Type B pancreatic cell (in vitro differentiated cells): ENCODE measurements at regions not wholly inside any gene's neighbourhood (a gene's known extent, or its start where the extent isn't known, plus 50 kb on each side); places are given as distances from the start of the nearest gene placed in this dataset.

Experiments
- DNase-seq: peaks from one replicate; pipeline ENCODE4 v3.0.0; 2021; ENCODE audit warnings: mixed read lengths; ENCODE audit not compliant: unreplicated experiment; ENCODE audit errors: extremely low spot score
- H3K27ac Mint-ChIP-seq: 2 replicates; pipeline ENCODE4 v1.8.0; 2021; ENCODE audit warnings: mild to moderate bottlenecking, mixed read lengths
- H3K27me3 Mint-ChIP-seq: 2 replicates; pipeline ENCODE4 v1.8.0; 2021; ENCODE audit warnings: mixed read lengths
- H3K36me3 Mint-ChIP-seq: 2 replicates; pipeline ENCODE4 v1.8.0; 2021; ENCODE audit warnings: mixed read lengths
- H3K4me1 Mint-ChIP-seq: one replicate; pipeline ENCODE4 v1.8.0; 2021; ENCODE audit warnings: mixed read lengths; ENCODE audit not compliant: unreplicated experiment
- H3K4me3 Mint-ChIP-seq: 2 replicates; pipeline ENCODE4 v1.8.0; 2021; ENCODE audit warnings: mild to moderate bottlenecking, mixed read lengths
- H3K9me3 Mint-ChIP-seq: 2 replicates; pipeline ENCODE4 v1.8.0; 2021; ENCODE audit warnings: mixed read lengths
- TF ChIP-seq, protein P1 (sequence below): fragments of 200-600 bp; sonication (generic); conservative IDR thresholded peaks from 2 replicates; pipeline ENCODE4 v1.5.0; 2021; ENCODE audit warnings: antibody characterized with exemption, mild to moderate bottlenecking

DNA sequence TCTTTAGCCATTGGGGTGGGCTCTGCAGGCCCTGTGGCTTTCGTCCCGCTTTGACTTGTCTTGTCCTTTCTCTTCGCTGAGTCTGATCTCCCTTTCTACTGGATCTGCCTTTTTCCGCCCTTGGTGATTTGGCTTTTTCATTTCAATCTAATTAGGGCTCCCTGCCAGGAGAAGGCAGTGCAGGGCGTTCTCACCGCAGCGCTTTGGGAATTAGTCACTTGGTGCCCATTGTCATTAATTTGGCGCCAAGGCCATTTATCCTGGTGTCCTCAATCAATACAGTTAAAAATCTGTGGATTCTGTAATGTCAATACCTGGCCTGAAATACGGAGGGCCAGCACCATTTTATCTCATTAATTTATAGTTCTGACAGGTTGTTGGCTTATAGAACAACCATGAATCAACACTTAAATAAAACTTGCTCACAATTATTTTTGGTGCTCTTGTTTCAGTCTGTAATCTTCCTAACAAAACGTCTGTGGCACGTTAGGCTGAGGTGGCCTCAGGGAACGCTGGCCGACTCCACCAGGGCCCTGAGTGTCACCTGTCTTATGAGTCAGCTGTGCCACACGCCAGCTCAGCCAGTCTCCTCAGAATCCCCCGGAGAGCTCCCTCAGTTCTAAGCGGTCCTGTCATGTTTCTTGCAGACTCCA, 115.7 kb downstream of the BEGAIN start:
- TF ChIP-seq, protein P1, sequence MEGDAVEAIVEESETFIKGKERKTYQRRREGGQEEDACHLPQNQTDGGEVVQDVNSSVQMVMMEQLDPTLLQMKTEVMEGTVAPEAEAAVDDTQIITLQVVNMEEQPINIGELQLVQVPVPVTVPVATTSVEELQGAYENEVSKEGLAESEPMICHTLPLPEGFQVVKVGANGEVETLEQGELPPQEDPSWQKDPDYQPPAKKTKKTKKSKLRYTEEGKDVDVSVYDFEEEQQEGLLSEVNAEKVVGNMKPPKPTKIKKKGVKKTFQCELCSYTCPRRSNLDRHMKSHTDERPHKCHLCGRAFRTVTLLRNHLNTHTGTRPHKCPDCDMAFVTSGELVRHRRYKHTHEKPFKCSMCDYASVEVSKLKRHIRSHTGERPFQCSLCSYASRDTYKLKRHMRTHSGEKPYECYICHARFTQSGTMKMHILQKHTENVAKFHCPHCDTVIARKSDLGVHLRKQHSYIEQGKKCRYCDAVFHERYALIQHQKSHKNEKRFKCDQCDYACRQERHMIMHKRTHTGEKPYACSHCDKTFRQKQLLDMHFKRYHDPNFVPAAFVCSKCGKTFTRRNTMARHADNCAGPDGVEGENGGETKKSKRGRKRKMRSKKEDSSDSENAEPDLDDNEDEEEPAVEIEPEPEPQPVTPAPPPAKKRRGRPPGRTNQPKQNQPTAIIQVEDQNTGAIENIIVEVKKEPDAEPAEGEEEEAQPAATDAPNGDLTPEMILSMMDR, result no peak
- H3K9me3 Mint-ChIP-seq, result no peaks in the 10 kb centered on the region
- peaks cover 12% of the 10 kb centered on the region for H3K4me1 Mint-ChIP-seq
- no peak overlapping the region for H3K27ac Mint-ChIP-seq
- H3K36me3 Mint-ChIP-seq, result peaks cover 4% of the 10 kb centered on the region
- no peaks in the 10 kb centered on the region for H3K27me3 Mint-ChIP-seq
- no peak for DNase-seq
- no peak overlapping the region for H3K4me3 Mint-ChIP-seq

DNA sequence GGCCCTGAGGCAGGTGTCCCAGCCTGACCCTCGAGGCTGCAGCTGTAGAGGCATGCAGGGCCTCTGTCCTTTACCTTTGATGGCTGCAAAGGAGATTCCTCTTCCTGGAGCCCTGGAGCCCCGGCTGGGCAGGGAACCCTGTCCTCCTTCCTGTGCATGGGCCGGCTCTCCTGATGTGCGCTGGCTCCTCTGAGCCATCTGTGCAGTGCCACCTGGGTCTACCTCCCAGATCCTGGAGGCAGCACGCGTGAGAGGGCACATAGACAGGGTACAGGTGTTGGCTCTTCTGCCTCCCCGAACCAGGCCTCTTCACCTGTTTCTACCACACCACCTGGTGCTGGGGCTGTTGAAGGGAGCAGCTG, 115.1 kb downstream of the BEGAIN start:
- no peak overlapping the region for H3K27ac Mint-ChIP-seq
- TF ChIP-seq, protein P1, result no peak
- H3K4me1 Mint-ChIP-seq, result peaks cover 17% of the 10 kb centered on the region

DNA sequence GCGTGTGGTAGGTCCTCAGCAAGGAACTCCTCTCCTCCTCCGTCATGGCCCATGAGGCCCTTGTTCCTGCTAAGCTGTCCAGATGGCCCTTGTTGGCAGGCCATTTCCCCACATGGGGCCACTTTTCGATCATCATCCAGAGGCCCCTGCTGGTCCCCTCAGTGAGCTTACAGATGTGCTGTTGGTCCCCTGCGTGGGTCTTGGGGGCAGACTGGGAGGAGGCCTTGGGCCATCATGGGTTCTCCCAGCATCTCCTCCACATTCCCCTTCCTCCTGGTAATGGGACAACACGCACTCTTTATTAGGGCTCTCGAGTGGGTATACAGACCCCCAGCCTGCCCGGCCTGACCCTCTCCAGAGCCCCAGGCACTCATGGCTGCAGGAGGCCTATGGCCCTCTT, 114.7 kb downstream of the BEGAIN start:
- peaks cover 4% of the 10 kb centered on the region for H3K36me3 Mint-ChIP-seq
- peaks cover 20% of the 10 kb centered on the region for H3K4me1 Mint-ChIP-seq
- no peak overlapping the region for H3K4me3 Mint-ChIP-seq
- no peaks in the 10 kb centered on the region for H3K9me3 Mint-ChIP-seq
- no peak for DNase-seq
- TF ChIP-seq, protein P1, result no peak
- no peak overlapping the region for H3K27ac Mint-ChIP-seq
- no peaks in the 10 kb centered on the region for H3K27me3 Mint-ChIP-seq

More for the DNA sequence above, 115.1 kb downstream of the BEGAIN start:
- no peak overlapping the region for H3K4me3 Mint-ChIP-seq
- no peaks in the 10 kb centered on the region for H3K9me3 Mint-ChIP-seq
- no peaks in the 10 kb centered on the region for H3K27me3 Mint-ChIP-seq
- no peak for DNase-seq
- H3K36me3 Mint-ChIP-seq, result peaks cover 4% of the 10 kb centered on the region

DNA sequence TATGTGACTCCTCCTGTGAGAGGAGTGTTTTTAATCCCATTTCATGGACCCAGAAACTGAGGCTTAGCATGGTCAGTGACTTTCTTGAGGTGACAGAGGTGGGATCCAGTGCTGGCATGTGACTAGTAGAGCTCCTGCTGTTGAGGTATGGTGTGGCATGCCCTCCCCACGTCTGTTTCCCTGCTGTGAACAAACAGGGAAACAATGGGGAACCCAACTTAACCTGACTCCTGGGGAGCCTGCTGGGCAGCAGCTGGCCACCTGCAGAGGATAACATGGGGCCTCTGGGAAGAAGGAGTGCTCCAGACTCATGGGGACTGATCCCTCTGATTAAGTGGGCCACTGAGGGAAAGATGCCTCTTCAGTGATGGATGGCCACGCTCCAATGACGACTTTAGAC, 114.0 kb downstream of the BEGAIN start:
- TF ChIP-seq, protein P1, result no peak
- no peaks in the 10 kb centered on the region for H3K9me3 Mint-ChIP-seq
- no peaks in the 10 kb centered on the region for H3K27me3 Mint-ChIP-seq
- H3K4me1 Mint-ChIP-seq, result peaks cover 20% of the 10 kb centered on the region
- H3K36me3 Mint-ChIP-seq, result peaks cover 4% of the 10 kb centered on the region
- no peak for DNase-seq
- H3K27ac Mint-ChIP-seq, result no peak overlapping the region
- H3K4me3 Mint-ChIP-seq, result no peak overlapping the region

DNA sequence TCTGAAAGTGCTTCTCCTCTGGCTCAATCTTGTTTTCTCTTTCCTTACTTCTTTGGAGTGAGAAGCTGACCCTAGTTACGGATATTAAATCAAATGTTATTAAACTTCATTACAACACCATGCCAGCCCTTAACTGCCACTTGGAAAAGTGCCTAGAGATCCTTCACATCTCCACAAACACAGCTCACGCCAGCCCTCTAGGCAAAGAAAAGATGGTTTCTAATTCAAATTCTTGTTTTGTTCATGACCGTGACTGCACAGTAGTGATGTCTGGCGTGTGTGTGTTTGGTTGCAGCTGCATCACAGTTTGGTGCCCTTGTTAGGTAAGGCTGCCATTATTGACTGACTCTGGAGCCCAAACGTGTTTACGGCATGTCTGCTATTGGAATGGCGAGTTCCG, 113.0 kb downstream of the BEGAIN start:
- Mint-ChIP-seq H3K36me3 (peaks cover 4% of the 10 kb centered on the region), H3K27me3 (no peaks in the 10 kb centered on the region), H3K4me3 (no peak overlapping the region), H3K27ac (no peak overlapping the region), H3K9me3 (no peaks in the 10 kb centered on the region), H3K4me1 (peaks cover 20% of the 10 kb centered on the region)
- TF ChIP-seq, protein P1, result no peak
- DNase-seq, result no peak

DNA sequence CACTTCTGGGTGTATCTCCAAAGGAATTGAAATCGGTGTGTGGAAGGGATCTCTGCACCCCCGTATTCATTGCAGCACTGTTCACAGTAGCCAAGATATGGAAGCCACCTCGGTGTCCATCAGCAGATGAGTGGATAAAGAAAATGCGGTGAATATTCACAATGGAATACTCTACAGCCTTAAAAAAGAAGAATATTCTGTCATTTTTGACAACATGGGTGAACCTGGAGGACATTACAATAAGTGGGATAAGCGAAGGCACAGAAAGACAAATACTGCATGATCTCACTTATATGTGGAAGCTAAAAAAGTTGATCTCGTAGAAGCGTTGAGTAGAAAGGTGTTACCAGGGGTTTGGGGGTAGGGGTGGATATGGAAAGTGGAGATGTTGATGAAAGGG, 111.9 kb downstream of the BEGAIN start:
- no peaks in the 10 kb centered on the region for H3K9me3 Mint-ChIP-seq
- DNase-seq, result no peak
- H3K27me3 Mint-ChIP-seq, result no peaks in the 10 kb centered on the region
- no peak overlapping the region for H3K27ac Mint-ChIP-seq
- TF ChIP-seq, protein P1, result no peak
- H3K4me3 Mint-ChIP-seq, result no peak overlapping the region
- H3K36me3 Mint-ChIP-seq, result no peaks in the 10 kb centered on the region
- H3K4me1 Mint-ChIP-seq, result peaks cover 20% of the 10 kb centered on the region
